ENCODE measurements at regions not wholly inside any gene's neighbourhood (a gene's known extent, or its start where the extent isn't known, plus 50 kb on each side); places are given as distances from the start of the nearest gene placed in this dataset.
"Not testable (repeated sequence)": the region's sequence is repeated elsewhere in the genome, so short reads cannot be mapped to it uniquely, and the experiment has no call there.

DNA sequence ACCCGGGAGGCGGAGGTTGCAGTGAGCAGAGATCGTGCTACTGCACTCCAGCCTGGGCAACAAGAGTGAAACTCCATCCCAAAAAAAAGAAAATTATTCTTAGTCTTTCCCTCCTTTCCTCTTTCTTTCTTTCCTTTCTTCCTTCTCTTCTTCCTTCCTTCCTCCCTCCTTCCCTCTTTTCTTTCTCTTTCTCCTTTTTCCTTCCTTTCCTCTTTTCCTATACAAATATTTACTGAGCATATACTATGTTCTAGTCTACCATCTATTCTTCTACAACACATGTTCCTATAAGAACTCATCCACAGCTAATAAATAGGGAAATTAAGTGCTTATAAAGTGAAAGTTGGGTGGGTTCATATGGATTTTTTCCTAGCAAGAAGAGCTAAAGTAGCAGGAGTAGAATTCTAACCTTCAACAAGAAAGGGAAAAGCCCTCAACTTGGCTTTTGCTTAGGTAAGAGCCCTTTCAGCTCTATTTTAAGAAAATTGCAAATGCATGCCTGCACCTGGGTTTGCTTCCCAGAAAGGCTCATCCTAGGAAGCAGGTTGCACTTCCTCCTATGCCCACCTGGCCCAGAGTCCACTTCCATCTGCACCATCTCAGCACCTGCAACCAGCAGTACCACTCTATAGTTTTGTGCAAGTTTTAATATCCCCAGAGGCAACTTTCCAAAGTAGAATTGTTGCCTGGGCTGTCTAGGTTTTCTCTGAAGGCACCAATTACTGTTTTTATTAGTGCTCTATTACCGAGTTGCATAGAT, 122.0 kb upstream of the CCND2 start:
- TF ChIP-seq, protein P1, sequence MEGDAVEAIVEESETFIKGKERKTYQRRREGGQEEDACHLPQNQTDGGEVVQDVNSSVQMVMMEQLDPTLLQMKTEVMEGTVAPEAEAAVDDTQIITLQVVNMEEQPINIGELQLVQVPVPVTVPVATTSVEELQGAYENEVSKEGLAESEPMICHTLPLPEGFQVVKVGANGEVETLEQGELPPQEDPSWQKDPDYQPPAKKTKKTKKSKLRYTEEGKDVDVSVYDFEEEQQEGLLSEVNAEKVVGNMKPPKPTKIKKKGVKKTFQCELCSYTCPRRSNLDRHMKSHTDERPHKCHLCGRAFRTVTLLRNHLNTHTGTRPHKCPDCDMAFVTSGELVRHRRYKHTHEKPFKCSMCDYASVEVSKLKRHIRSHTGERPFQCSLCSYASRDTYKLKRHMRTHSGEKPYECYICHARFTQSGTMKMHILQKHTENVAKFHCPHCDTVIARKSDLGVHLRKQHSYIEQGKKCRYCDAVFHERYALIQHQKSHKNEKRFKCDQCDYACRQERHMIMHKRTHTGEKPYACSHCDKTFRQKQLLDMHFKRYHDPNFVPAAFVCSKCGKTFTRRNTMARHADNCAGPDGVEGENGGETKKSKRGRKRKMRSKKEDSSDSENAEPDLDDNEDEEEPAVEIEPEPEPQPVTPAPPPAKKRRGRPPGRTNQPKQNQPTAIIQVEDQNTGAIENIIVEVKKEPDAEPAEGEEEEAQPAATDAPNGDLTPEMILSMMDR (IDR thresholded peaks at IDR 0.05; ENCODE audit: insufficient read depth, low read depth, low read length) = no peak
- Histone ChIP-seq H3K27me3 (ENCODE audit: control insufficient read depth, insufficient read depth, low read length) (no peaks in the 10 kb centered on the region; the same call in 1 of the 2 replicates), H3K4me3 (ENCODE audit: low read depth, low read length) (no peak overlapping the region), H3K36me3 (ENCODE audit: control insufficient read depth, insufficient read depth, low read length) (no peaks in the 10 kb centered on the region)
- ChIA-PET CTCF (no interaction called here), POLR2A (no interaction called here)
- DNase-seq (ENCODE audit: low read depth) = no peak

- H3K4me3 ChIP-seq (ENCODE audit: low read depth, low read length); H3K36me3 ChIP-seq (ENCODE audit: control insufficient read depth, insufficient read depth, low read length); POLR2A ChIA-PET; H3K27me3 ChIP-seq (ENCODE audit: control insufficient read depth, insufficient read depth, low read length); DNase-seq (ENCODE audit: low read depth); CTCF ChIA-PET: not testable (repeated sequence)
These were observed 123.2 kb upstream of the CCND2 start for GRCh38 chr12:4150355-4150754.

GRCh38 chr12:4148418-4149056, 125.0 kb upstream of the CCND2 start:
- H3K36me3 ChIP-seq (ENCODE audit: control insufficient read depth, insufficient read depth, low read length) = no peaks in the 10 kb centered on the region
- H3K27me3 ChIP-seq (ENCODE audit: control insufficient read depth, insufficient read depth, low read length) = no peaks in the 10 kb centered on the region; the same call in 1 of the 2 replicates
- no peak overlapping the region for H3K4me3 ChIP-seq (ENCODE audit: low read depth, low read length)
- no peak for DNase-seq (ENCODE audit: low read depth)
- POLR2A ChIA-PET = no interaction called here
- CTCF ChIA-PET = no interaction called here
- TF ChIP-seq, protein P1 (IDR thresholded peaks at IDR 0.05; ENCODE audit: insufficient read depth, low read depth, low read length) = no peak

- no peak for DNase-seq (ENCODE audit: low read depth)
- Histone ChIP-seq H3K27me3 (ENCODE audit: control insufficient read depth, insufficient read depth, low read length) (no peaks in the 10 kb centered on the region; the same call in 1 of the 2 replicates), H3K4me3 (ENCODE audit: low read depth, low read length) (no peak overlapping the region), H3K36me3 (ENCODE audit: control insufficient read depth, insufficient read depth, low read length) (no peaks in the 10 kb centered on the region)
- ChIA-PET CTCF (no interaction called here), POLR2A (no interaction called here)
- TF ChIP-seq, protein P1 (IDR thresholded peaks at IDR 0.05; ENCODE audit: insufficient read depth, low read depth, low read length) = no peak
These were observed 126.5 kb upstream of the CCND2 start for GRCh38 chr12:4147031-4147481.

GRCh38 chr12:4145990-4146859, 127.3 kb upstream of the CCND2 start:
- CTCF ChIA-PET = no interaction called here

More at GRCh38 chr12:4145990-4146859, 127.3 kb upstream of the CCND2 start:
- no peak for DNase-seq (ENCODE audit: low read depth)
- H3K27me3 ChIP-seq (ENCODE audit: control insufficient read depth, insufficient read depth, low read length) = no peaks in the 10 kb centered on the region; the same call in 1 of the 2 replicates
- no peaks in the 10 kb centered on the region for H3K36me3 ChIP-seq (ENCODE audit: control insufficient read depth, insufficient read depth, low read length)
- TF ChIP-seq, protein P1 (IDR thresholded peaks at IDR 0.05; ENCODE audit: insufficient read depth, low read depth, low read length) = no peak
- H3K4me3 ChIP-seq (ENCODE audit: low read depth, low read length) = no peak overlapping the region
- POLR2A ChIA-PET = no interaction called here
